ENCODE measurements at regions not wholly inside any gene's neighbourhood (a gene's known extent, or its start where the extent isn't known, plus 50 kb on each side); places are given as distances from the start of the nearest gene placed in this dataset.
"Not testable (repeated sequence)": the region's sequence is repeated elsewhere in the genome, so short reads cannot be mapped to it uniquely, and the experiment has no call there.

GRCh38 chr2:164014068-164014731, 278.4 kb upstream of the FIGN start:
- DNase-seq = no peak

DNA sequence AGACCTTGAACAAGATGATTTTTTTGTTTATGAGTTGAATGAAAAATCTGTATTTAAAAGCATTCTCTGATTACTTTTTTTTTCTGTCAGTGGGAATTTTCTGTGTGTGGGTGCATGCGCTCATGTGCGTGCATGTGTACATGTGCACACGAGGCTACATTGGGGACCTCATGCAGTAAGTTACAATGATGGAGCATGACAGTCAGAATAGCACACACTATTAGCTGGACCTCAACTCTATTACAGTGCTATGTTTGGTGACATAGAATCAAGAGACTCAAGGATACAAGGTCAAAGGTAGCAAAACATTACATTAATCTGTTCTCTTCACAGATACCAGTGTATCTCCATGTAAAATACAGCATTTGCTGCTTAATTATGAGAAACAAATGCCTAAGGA, 276.8 kb upstream of the FIGN start:
- no peak for DNase-seq

GRCh38 chr2:164009756-164010337, 274.0 kb upstream of the FIGN start:
- DNase-seq = no peak

- no peak for DNase-seq
Measured at GRCh38 chr2:164008752-164009151, 272.9 kb upstream of the FIGN start.

DNA sequence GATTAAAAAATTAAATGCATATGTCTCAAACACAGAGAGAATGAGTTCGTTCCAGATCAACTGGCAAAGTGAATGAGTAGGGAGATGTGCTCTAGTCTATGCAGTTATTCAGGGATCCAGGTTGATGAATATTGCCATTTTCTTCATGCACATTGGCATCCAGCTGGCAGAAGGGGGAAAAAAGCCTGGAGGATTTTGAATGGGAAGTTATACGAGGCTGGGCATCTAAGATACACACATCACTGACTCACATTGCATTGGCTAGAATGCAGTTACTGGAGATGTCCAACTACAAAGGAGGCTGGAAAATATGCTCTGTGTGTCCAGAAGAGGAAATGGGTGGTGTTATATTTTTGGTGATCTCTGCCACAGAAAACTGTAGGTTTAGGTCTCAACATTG, 270.9 kb upstream of the FIGN start:
- no peak for DNase-seq

GRCh38 chr2:164000176-164000575, 264.4 kb upstream of the FIGN start:
- DNase-seq = no peak

GRCh38 chr2:163997466-163997865, 261.7 kb upstream of the FIGN start:
- DNase-seq = no peak

GRCh38 chr2:163990541-163990940, 254.7 kb upstream of the FIGN start:
- DNase-seq = no peak

GRCh38 chr2:163990101-163990500, 254.3 kb upstream of the FIGN start:
- DNase-seq = no peak

DNA sequence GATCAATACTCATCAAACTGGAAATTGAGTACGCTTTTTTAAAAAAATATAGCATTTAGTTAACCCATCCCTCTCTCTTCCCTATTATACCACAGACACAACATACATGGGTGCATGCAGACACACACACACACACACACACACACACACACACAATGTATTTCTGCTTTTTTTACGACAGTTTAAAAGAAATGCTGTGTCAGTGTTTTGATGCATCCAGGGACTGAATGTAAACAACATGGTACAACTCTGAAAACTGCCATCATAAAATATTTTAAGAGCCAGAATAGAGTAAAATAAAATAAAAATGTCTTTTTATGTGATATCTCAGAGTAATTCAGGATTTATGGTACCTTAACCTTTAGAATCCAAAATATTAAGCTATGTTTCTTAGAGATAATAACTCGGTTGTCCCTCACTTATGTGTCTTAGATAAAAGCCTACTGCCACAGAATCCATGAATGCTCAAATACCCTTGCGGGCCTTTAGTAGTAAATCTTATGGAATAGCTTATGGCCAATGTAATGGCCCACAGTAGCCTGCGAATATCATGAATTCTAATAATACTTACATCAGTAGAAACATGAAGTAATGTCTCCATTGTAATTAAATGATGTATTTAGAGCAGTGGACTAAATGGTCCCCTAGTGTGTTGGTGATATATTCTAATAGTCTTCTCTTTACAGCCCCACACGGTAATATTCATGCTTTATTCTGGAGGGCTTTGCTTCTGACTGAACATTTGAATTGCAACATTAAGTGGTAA, 251.6 kb upstream of the FIGN start:
- no peak for DNase-seq

DNA sequence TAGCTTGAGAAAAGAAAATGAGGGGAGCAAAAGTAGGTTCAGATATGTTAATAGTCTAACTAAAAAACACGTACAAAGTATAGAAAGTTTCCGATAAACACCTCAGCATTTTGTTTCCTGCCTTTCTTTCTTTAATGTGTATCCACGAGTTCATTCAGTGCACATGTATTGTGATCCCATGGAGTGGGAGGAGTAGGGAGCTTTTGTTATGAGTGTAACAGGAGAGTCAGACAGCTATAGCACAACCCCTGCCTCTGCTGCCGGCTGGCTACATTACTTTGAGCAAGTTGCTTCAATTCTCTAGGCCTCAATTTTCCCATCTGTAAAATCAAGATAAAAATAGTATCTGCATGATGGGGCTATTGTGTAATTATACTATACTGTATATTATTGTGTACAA, 249.2 kb upstream of the FIGN start:
- DNase-seq = no peak

DNA sequence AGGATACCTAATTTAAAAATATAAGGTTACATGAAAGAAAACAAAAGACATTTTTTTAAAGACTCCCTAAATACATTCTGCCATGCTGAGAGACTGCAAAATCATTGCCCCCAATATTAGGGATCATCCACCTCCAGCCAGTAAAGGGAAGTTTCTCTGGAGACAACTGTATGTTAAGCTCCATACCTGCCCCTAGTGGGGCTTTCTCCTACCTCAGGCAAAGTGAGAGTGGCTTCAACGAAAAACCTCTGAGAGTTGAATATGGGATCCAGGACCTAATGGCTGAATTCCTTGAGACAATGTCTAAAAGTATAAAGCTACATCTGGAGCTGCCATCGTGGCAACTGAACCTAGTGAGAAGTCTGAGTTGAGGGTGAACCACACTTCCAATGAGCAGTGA, 248.1 kb upstream of the FIGN start:
- no peak for DNase-seq

- DNase-seq = no peak
Measured at GRCh38 chr2:163982938-163983337, 247.1 kb upstream of the FIGN start.

- no peak for DNase-seq
Measured at GRCh38 chr2:163974766-163975165, 239.0 kb upstream of the FIGN start.

DNA sequence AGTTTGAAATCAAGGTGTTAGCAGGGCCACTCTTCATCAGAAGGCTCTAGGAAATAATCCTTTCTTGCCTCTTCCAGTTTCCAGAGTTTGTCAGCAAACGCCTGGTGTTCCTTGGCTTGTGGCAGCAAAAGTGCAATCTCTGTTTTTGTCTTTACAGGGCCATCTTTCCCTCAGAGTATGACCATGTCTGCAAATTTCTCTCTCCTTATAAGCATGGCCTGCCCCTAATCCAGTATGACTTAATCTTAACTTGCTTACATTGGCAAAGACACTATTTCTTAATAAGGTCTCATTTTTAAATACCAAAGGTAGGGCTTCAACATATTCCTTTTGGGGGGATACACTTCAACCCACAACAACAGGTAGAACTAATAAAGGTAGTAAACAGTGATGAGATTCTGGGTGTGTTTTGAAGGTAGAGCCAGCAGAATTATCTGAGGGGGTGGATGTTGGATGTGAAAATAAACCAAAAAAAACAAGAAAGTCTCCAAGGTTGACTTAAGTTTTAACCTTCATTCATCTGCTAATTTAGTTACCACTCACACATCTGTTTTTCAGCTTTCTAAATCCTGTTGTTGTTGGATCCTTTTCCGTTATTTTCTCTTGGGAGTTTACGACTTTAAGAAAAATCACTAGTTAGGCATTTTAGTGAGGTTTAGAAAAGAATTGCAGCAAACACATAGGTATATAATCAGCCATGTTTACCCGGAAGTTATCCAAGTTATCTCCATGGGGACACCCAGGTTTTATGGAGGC, 234.4 kb upstream of the FIGN start:
- no peak for DNase-seq

- DNase-seq = not testable (repeated sequence)
Measured at GRCh38 chr2:163964278-163964677, 228.5 kb upstream of the FIGN start.

- no peak for DNase-seq
Measured at GRCh38 chr2:163953390-163953907, 217.6 kb upstream of the FIGN start.

- no peak for DNase-seq
Measured at GRCh38 chr2:163951312-163951711, 215.5 kb upstream of the FIGN start.

DNA sequence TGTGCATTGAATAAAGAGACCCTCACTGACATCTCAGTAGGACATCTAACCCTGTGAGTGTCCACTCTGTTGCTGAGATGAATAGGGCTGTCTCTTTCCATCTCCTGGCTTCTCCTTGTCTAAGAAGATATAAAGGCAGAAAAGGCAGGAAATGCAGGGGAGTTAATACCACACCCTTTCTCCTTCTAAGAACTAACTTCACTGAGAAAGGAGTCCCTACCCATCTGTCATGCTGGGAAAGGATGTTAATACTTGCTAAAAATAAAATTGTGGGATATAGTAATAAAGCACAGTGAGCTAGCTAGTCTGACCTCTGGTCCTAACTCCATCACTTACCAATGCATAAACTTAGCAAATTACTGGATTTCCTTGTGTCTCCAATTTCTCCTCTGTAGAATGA, 213.9 kb upstream of the FIGN start:
- DNase-seq = no peak

- no peak for DNase-seq
Measured at GRCh38 chr2:163944347-163944737, 208.5 kb upstream of the FIGN start.

DNA sequence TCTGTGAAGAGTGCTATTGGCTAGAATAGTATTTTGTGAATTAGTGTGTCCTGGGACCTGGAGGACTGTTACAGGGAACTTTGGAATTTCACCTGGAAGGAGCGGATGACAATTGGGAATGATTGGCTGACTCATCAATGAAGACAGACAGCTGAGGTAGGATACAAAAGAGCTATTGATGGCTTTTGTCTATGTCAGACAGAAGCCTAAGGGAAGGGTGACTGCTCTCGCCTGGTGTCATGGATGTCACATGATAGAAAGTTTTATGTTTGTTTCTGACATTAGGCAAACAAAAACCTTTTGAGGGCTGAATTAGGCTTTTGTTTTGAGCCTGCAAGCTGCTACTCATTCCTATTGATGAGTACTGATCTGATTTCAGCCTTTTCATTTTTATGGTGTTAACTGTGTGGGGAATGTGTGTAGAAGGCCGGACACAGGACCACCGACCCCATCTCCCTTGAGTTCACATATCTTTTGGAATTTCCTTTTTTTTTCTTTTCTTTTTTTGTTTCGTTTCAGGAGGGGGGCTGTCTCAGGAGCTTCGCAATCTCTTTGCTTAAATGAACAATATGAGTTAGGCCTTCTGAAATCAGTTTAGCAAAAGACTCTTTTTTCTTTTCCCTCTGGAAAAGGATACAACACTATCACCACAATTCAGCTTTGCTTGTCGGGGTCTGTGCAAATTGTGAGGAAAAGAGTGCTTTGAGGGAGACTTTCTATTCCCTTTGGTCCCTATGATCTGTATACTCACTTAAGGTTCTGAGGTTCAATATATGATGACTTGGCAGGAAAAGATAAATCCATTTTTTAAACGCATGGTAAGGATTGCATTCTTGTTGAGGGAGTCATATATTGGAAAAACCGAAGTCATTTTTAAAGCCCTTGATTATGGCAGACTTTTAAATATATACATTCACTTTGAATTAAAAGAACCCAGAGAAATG, 207.9 kb upstream of the FIGN start:
- DNase-seq = no peak

GRCh38 chr2:163934131-163934530, 198.3 kb upstream of the FIGN start:
- no peak for DNase-seq

Data from stimulated activated CD4-positive, alpha-beta T cell treated with anti-CD3 and anti-CD28 coated beads, Interleukin-15, amount 100 ng/mL, for 24 hours (primary cell).